NOMO-1 treated with dmso at 0.1 percent for 144 hours (cell line): ENCODE measurements at regions not wholly inside any gene's neighbourhood (a gene's known extent, or its start where the extent isn't known, plus 50 kb on each side); places are given as distances from the start of the nearest gene placed in this dataset.
"Not testable (repeated sequence)": the region's sequence is repeated elsewhere in the genome, so short reads cannot be mapped to it uniquely, and the experiment has no call there.

Source experiments
- DNase-seq: peaks from one replicate; lab custom pipeline; 2025; ENCODE audit not compliant: unreplicated experiment; lab: John Stamatoyannopoulos, UW

- DNase-seq, result no peak
Measured at GRCh38 chr21:39083377-39084008, 99.8 kb downstream of the PSMG1 start.

- DNase-seq, result no peak
Measured at GRCh38 chr21:39082656-39083376, 100.4 kb downstream of the PSMG1 start.

GRCh38 chr21:39080366-39080765 is 102.9 kb downstream of the PSMG1 start:
- no peak for DNase-seq

- peak; percentile 96 for DNase-seq
Measured at GRCh38 chr21:39079617-39080016, 103.6 kb downstream of the PSMG1 start.

- no peak for DNase-seq
Measured at GRCh38 chr21:39078322-39079065, 104.8 kb downstream of the PSMG1 start.

- peak; percentile 62 for DNase-seq
Measured at GRCh38 chr21:39077876-39078275, 105.4 kb downstream of the PSMG1 start.

GRCh38 chr21:39074508-39074907 is 108.7 kb downstream of the PSMG1 start:
- no peak for DNase-seq

GRCh38 chr21:39073717-39074116 is 109.5 kb downstream of the PSMG1 start:
- DNase-seq, result no peak

GRCh38 chr21:39073063-39073462 is 110.2 kb downstream of the PSMG1 start:
- no peak for DNase-seq

- no peak for DNase-seq
Measured at GRCh38 chr21:39072468-39072867, 110.8 kb downstream of the PSMG1 start.

- DNase-seq, result no peak
Measured at GRCh38 chr21:39071623-39072214, 111.5 kb downstream of the PSMG1 start.

GRCh38 chr21:39069856-39070255 is 113.4 kb downstream of the PSMG1 start:
- not testable (repeated sequence) for DNase-seq

GRCh38 chr21:39066829-39067780 is 116.1 kb downstream of the PSMG1 start:
- no peak for DNase-seq

GRCh38 chr21:39065917-39066316 is 117.3 kb downstream of the PSMG1 start:
- no peak for DNase-seq

GRCh38 chr21:39064325-39065012 is 118.8 kb downstream of the PSMG1 start:
- DNase-seq, result no peak

GRCh38 chr21:39063517-39063916 is 119.7 kb downstream of the PSMG1 start:
- DNase-seq, result no peak

- DNase-seq, result no peak
Measured at GRCh38 chr21:39062196-39062595, 121.1 kb downstream of the PSMG1 start.

GRCh38 chr21:39061766-39062165 is 121.5 kb downstream of the PSMG1 start:
- no peak for DNase-seq

GRCh38 chr21:39060485-39061083 is 122.7 kb downstream of the PSMG1 start:
- no peak for DNase-seq

- DNase-seq, result no peak
Measured at GRCh38 chr21:39057121-39057520, 126.1 kb downstream of the PSMG1 start.
